Activated CD4-positive, alpha-beta T cell treated with anti-CD3 and anti-CD28 coated beads, Interleukin-2, amount 50 U/mL, for 16 hours (primary cell): ENCODE measurements at regions not wholly inside any gene's neighbourhood (a gene's known extent, or its start where the extent isn't known, plus 50 kb on each side); places are given as distances from the start of the nearest gene placed in this dataset.

ENCODE experiments used
- DNase-seq: peaks from one replicate; pipeline ENCODE4 v3.0.0-alpha.2; 2020

DNA sequence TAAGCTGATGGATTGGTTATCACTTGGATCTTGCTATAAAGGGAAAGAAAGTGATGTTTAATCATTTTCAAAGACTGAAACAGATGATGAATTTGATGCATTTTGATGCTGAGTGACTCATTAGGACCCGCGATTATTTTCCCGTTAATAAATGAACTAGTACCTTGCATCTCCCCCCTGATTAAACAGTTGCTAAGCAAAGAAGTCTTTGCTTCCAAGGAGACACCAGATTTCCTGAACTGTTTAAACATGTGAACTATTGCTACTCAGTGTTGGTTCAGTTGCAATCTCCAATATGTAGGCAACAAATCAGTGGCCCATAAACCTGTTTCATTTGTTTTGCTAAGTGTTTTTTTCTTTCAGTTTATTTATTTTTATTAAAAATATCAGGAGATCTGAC lies 375.2 kb downstream of the AACS start:
- DNase-seq: no peak

DNA sequence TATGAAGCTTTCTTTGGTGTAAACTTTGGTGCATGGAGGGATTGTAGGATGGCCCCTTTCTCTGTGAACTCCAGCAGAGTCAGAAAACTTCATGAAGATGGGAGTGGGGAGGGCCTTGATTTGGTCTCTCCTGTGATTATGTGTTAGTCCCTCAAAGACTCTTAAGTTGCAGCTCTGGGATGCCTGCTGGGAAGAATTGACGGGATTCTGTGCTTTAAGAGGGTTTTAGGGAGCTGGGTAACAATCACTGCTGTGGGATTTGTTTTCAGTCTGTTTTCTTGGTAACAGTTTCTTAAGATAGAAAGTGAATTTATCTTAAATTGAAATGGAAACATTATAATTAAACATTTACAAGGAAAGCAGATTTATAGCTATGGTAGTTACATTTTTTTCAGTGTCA lies 378.1 kb downstream of the AACS start:
- DNase-seq: no peak

DNA sequence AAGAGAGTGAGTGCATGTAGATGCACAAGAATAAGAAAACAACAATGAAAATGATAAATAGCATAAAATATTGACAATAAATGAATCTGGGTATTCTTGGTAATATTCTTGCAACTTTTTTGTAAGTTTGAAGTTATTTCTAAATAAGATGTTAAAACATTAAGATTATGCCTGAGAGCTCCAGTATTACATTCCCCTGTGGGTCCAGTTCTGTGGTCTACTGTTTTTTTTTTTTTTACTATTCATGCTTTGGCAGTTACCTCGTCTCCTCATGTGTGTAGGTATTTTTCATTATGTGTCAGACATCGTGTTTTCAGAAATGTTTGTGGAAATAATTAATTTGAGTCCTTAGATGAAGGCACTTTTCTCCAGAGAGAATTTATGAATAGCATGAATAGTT lies 386.2 kb downstream of the AACS start:
- DNase-seq: no peak

DNA sequence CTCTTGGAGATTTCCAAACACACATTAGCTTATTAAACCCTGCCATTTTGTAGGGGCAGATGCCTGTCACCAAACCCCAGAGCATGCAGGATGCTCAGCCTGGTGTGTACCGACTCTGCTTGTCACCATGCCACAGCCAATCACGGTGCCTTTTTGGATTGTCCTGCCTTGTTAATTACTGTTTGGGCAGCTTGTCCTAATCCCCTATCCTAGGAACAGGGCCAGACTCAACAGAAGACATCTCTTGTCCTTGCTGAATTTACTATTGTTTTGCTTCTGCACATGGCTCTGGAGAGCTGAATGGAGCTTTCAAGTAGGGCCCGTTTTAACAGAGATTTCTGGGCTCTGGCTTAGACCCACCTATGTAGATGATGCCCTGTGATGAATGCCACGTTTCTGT lies 388.5 kb downstream of the AACS start:
- DNase-seq: no peak

DNA sequence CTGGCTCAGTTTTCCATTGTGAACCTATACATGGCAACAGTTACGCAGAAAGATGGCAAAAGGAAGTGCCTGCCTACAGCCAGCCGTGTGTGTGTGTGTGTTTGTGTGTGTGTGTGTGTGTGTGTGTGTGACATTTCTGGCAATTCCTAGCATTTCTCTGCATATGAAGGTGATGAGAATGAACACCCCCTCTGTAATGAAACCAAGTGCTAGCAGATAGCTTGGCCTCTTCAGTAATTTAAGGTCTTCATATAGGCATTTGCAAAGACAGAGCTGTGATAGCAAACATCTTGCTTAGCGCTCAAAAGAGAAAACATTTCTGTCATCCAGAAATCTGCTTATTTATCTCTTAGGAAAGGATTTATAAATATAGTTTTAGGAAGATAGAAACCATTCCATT lies 389.1 kb downstream of the AACS start:
- no peak for DNase-seq

DNA sequence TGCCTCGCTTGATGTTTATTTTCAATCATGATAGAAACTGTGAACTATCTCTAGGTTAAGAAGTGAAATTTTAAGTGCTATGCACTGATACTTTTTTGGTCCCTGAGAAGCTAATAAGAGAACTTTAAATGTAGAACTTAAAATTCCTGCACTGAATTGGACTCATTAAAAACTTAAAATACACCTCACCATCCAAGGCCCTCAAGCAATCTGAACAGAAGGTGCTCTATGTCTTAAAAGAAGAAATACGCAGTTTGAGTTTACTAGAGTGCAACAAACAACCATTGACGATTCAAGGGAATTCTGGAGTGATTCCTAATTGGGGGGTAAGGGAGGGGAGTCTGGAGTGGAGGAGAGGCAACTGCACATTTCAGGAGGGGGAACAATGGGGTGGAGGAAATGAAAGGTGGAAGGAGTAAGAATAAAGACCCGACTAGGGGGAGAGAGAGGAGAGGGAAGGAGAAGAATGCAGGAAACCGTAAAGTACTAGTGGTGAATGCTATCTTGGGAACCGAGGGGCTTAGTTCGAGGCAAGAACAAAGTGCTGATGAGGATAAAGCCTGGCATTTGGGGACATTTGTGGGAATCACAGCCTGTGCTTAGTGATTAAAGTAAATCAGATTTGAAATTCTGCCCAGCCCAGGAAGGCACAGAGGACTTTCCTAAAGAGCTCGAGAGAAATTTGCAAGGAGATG lies 389.7 kb downstream of the AACS start:
- no peak for DNase-seq

DNA sequence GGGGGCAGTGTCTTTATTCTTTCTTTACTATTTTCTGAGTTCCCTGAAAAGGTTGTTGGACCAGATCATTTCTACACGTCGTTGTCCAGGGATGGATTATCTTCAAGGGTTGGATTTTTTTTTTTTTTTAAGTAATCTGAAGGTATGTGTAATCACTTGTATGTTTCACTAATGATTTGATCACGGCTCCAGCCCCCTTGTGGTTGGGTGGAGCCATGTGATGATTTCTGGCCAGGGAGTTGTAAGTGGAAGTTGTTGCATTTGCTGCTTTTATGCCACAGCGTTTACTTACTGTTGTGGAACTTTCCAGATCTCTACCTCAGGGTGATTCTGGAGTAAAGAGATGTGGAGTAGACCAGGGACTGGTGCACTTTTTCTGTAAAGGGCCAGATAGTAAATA lies 390.3 kb downstream of the AACS start:
- no peak for DNase-seq

DNA sequence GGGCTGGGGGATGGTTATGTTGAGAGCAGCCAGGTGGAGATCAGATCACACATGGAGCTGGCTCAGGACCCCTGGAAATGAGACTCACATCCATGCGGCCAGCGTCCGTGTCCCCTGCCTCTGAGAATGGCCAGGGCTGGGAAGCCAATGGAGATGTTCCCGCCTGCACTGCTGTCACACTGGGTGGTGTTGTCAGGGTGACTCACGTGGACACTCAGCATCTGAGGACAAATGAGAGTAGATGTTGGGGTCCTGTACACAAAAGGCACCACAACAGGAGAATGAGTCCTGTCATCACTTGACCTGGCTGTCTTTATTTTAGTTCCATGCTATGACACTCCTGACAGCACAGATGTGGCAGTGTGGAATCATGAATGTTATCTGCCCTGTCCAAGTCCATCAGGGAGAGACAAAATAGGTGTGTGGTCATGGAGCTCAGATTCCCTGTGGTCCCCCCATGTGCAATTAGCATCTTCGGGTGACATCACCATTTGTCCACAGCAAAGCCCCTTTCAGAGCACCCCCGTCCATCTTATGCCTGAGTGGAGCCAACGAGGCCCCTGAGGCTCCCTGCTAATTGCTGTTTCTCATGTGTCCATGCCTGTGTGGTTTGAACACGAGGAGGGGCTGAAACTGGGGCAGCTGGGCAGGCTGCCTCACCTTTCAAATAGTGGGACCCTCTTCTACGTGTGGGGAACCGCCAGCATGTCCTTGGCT lies 393.5 kb downstream of the AACS start:
- no peak for DNase-seq

DNA sequence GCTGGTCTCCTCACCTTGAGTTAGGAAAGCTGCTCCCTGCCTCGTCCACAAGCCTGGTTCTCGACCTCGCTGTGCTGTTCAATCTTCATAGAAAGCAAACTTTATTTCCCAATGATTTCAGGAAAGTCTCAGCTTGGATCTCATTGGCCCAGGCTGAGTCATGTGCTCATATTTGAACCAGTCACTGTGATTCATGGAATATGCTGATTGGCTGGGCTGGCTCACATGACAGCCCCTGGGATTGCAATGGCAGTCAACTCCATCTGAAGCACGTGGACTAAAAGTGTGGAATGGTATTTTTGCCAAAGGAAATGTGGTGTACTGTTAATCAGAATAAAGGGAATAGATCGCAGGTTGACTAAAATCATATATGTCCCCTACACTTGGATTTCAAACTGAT lies 396.6 kb downstream of the AACS start:
- no peak for DNase-seq

DNA sequence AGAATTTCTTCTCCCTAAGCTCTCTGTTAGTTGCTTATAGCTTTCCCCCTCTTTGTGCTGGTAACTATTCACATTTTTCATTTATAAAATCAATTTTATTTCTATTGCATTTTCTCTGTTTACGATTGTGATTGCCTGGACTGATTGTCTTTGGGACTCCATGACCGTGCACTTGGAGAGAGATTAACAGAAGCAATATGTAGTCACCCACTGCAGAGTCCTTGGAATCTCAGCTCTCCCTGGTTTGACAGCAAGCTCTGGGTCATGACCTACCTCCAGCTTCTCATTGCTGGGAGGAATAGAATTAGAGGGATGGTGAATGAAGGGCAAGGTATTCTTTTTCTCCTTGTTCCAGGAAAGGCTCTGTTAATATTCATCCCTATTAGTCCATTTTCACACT lies 398.2 kb downstream of the AACS start:
- DNase-seq: no peak

DNA sequence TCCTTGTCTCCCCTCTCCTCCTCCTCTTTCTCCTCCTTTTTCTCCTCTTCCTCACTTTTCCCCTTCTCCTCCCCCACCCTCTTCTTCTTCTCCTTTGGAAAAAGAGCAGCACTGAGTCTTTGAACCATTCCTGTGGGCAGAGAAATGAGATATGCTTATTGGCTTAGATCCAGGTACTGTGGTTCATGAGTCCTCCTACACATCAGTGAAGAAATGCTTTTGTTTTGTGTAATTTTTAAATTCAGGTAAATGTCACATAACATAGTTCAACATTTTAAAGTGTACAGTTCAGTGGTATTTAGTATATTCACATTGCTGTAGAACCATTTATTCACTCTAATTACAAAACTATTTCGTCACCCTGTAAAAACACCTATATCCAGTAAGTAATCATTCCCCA lies 402.1 kb downstream of the AACS start:
- no peak for DNase-seq

DNA sequence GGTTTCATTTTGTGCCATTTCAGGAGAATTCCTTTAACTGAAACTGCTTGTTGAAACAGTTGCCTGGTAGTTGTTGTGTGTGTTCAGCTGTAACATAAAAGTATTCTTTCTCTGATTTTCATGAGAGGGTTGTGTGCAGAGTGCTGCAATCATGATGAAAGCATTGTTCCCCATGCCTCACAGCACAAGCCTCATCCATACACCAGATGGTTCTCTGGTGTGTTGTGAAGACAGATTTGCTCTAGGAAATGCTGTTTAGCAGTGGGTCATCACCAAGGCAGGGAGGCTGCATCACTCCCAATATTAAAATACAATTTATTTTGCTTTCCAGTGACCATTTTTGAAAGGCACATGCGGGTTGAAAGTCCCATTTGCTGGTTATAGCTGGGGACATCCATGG lies 404.4 kb downstream of the AACS start:
- DNase-seq: no peak

DNA sequence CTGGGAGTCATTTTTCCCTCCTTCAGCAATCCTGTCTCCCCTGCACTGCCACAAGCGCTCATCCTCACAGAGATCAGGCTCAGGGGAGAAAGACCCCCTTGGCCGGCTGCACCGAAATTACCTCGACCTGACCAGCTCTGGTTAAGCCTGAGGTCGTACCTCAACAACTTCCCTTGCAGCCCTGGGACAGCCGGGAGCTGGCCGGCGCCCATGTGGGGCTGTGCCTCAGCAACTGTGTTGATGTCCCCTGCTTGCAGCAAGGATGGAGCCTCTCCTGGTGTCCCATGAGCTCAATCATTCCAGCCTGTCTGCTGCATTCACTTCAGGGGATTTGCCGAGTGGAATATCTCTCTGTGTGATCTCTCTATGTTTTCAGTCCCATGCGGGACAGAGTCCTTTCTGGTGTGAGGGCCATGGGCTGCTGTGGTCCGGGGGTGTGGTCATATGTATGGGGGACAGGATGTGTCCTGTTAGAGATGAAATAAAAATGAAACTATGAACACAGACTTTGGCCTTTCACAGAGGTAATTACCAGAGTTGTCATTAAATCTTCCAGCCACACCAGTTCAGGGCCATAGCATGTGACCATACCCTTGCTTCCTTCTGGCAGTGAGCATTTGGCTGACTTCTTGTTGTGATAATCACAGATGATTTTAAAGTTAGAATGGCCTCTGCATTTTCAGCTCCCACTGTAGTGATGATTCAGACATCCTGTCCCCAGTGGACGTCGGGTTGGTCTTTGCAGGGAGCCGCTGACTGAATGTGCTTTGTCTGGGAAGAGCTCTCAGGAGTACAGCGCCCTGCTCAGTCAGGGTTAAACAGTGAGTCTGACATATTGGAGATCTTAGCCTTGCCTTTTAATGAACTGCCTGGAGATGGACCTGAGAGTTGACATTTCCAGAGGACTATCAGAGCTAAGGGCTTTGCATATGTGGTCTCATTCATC lies 405.9 kb downstream of the AACS start:
- DNase-seq: no peak

DNA sequence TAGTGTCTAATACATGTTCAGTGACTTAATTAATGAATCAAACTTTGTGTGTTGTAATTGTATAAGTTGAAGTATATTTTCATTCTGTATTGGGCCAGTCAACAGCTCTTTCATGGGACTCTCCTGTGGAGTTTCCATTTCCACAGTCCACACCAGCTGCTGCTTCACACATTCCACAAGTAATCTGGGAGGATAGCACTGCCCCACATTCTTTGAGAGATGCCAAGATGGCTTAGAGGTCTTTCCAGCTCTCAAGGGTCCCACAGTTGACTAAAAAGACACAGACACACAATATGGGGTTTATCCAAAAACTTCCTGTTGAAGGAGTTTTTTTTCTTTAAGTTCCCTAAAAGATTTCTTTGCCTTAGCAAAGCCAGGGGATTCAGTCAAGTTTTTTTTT lies 408.3 kb downstream of the AACS start:
- no peak for DNase-seq

DNA sequence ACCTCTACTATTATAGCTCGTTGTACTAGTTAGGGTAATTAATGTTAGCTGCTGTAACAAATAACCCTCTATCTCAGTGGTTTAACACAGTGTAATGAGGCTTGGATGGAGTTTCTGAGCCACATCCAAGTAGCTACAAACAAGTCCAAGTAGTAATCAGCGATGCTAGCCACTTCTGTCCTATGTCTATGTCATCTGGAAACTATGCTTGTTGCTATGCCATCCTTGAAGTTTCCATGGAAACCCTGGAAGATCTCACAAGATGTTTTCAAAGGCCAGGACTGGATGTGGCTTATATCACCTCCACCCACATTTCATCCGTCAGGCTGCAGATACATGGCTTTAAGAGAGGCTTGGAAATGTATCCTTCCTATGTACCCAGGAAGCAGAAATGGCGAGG lies 422.1 kb downstream of the AACS start:
- DNase-seq: no peak

DNA sequence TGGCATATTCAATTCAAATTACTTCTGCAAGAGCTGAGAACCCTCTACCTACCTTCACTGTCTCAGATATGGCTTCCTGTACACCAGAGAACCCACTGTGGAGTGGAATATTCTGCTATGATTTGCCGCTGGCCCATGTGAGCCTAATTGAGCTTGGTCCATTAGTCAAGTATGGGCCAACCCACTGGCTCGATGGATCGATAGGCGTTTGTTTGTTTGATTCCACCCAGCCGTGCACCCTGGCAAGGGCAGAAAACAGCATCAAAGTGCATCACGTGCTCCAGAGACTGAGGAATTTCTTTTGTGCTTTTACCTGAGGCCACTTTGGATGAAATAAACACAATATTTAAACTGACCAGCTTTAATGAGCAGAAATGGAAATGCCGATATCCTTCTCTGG lies 426.3 kb downstream of the AACS start:
- no peak for DNase-seq

DNA sequence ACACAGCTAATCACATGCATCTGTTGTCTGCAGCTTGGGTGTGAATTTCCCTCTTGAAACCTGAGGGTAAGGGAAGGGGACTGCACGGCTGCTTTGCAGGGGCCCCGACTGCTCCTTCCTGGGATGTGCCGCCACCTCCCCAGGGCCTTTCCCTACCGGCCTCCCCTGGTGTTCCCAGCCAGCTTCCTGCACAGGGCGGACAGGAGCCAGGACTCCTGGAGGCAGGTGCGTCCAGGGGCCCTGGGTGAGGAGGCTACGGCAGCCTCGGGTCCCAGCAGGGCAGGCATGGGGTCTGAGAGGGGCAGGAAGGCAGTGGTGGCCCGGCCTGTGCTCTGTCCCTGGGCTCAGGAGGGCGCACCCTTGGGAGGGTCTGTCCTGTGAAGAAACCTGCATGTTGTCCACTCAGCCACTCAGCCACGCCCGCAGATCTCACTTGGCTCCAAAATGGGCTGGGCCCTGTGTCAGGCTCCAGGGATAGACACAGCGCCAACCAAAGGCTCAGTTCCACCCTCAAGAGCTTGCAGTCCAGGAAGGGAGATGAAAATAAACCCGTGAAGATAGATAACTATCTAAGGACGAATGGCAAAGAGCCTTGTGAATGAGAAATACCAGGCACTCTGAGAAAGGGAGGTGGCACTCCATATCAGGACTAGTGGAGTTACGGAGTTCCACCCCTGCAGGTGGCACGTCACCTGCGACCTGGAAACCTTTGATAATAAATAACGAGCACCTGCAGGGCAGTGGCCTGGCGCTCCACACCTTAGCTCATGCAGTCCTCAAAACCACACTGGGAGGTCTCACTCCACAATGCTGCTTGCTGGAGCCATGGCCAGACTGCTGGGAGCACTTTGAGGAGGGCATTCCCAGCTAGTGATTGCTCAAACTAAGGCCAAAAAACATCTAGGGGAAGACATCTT lies 427.4 kb downstream of the AACS start:
- no peak for DNase-seq

DNA sequence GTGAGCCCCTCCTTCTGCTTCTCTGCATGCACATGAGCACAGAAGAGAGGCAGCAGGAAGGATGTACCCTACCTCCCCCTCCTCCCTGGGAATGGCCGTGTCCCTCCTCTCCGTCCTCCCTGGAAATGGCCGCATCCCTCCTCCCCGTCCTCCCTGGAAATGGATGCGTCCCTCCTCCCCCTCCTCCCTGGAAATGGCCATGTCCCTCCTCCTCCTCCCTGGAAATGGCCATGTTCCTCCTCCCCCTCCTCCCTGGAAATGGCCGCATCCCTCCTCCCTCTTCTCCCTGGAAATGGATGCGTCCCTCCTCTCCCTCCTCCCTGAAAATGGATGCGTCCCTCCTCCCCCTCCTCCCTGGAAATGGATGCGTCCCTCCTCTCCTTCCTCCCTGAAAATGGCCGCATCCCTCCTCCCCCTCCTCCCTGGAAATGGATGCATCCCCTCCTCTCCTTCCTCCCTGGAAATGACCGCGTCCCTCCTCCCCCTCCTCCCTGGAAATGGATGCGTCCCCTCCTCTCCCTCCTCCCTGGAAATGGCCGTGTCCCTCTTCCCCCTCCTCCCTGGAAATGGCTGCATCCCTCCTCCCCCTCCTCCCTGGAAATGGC lies 428.6 kb downstream of the AACS start:
- DNase-seq: no peak

DNA sequence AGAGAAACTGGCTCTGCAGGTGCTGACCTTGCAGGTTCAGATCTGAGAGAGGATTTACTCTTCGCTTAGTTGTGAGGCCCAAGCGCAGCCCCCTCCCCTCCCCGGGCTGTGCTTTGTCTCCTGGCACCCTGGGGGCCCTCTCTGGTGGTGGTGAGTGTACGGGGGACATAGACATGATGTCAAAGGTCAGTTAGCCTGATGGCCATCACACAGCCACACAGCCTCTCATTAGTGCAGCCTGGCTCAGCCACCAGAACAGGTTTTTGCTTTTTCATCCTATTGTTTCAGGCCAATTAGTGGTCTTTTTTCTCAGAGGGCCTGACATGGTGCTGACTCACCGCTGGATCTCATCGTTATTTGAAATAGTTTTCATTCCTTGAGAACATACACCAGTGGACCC lies 437.9 kb downstream of the AACS start:
- no peak for DNase-seq

DNA sequence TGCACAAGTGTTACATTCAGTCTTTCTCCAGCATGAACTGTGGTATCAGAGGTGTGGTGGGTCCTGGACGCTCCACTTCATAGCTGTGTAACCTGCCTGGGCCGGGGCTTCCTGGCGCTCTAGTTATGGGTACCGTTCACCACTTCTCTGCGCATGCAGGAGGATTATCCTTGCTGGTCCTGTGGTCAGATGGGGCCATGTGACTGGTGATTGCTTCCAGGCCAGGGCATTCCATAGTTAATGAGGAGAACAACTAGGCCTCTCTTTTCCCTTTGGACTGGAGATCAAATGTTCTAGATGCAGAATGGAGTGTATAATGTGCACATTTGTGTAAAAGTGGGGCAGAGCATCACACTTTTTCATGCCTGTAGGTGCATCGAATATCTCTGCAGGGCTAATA lies 444.0 kb downstream of the AACS start:
- DNase-seq: no peak

DNA sequence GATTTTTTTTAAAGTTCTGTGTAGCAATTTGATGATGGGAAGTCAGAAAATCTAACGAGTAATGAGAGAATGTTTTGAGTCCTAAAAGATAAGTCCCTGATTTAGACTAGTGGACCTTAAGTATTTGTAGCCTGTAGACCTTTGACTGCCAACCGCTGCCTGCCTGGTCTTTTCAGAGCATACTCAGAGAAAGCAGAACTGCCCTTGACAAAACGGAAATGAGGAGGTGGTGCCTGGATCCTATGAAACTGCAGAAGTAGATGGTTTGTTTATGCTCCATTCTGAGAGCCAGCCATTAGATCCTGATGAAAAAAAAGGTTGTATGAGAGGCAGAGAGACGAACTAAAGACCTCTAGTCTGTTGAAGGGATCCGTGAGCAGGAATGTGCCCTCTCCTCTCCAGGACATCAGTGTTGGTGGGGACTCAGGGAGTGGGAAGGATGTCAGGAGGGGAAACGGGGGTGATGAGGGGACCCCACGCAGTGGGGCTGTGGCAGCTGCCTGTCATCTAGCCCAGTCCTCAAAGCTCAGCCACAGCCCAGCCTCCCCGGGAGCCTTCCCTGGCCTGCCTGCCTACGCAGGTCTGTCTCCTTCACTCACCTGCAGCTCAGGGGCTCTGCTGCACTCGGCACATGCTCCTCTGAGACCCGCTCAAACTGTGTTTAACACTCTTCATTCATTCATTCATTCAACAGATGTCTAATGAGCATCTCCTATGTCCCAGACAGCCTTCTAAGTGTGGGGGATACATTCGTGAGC lies 447.5 kb downstream of the AACS start:
- no peak for DNase-seq

DNA sequence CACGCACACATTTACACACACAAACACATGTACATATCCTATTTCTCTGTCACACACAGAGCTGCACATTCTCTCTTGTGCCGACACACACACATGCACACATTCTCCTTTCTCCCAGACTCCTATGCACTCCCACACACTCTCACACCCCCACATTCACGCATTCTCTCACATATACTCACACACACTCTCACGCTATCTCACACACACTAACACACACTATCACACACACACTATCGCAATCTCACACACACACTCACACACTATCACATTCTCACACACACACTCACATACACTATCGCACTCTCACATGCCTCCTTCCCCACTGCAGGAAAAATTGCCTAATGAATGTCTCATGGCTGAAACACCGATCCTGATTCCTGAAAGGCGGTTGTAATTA lies 450.7 kb downstream of the AACS start:
- no peak for DNase-seq
